ENCODE measurements at regions not wholly inside any gene's neighbourhood (a gene's known extent, or its start where the extent isn't known, plus 50 kb on each side); places are given as distances from the start of the nearest gene placed in this dataset.

GRCh38 chr1:170375082-170375723 lies 156.8 kb upstream of the GORAB start:
- TF ChIP-seq CTCF (IDR thresholded peaks at IDR 0.05), result no peak
- no peak for TF ChIP-seq POLR2A (IDR thresholded peaks at IDR 0.05)
- no peak for TF ChIP-seq POLR2AphosphoS5 (IDR thresholded peaks at IDR 0.05)
- no peak for TF ChIP-seq EP300 (IDR thresholded peaks at IDR 0.05)
